ENCODE measurements at regions not wholly inside any gene's neighbourhood (a gene's known extent, or its start where the extent isn't known, plus 50 kb on each side); places are given as distances from the start of the nearest gene placed in this dataset.
"Not testable (repeated sequence)": the region's sequence is repeated elsewhere in the genome, so short reads cannot be mapped to it uniquely, and the experiment has no call there.

- TF ChIP-seq CTCF (IDR thresholded peaks at IDR 0.05); TCF7L2 (IDR thresholded peaks at IDR 0.05; ENCODE audit: low read depth, low read length): not testable (repeated sequence)
Measured at GRCh38 chr6:81017586-81017985, 734.9 kb downstream of the TENT5A start.
